Neural progenitor cell (in vitro differentiated cells): ENCODE measurements at regions not wholly inside any gene's neighbourhood (a gene's known extent, or its start where the extent isn't known, plus 50 kb on each side); places are given as distances from the start of the nearest gene placed in this dataset.

Source experiments
- EZH2 ChIP-seq: fragments of 200-600 bp; sonication (generic); IDR thresholded peaks from 2 replicates; pipeline ENCODE4 v1.6.1; 2017; ENCODE audit warnings: antibody characterized with exemption, mild to moderate bottlenecking, moderate library complexity
- EZH2phosphoT487 ChIP-seq: fragments of 200-600 bp; sonication (generic); IDR thresholded peaks from 2 replicates; pipeline ENCODE4 v1.6.1; 2017; ENCODE audit warnings: antibody characterized with exemption
- TF ChIP-seq, protein P1 (sequence below): fragments of 200-600 bp; sonication (generic); IDR thresholded peaks from 2 replicates; pipeline ENCODE4 v1.5.1; 2017; ENCODE audit warnings: antibody characterized with exemption, mild to moderate bottlenecking

- TF ChIP-seq, protein P1, sequence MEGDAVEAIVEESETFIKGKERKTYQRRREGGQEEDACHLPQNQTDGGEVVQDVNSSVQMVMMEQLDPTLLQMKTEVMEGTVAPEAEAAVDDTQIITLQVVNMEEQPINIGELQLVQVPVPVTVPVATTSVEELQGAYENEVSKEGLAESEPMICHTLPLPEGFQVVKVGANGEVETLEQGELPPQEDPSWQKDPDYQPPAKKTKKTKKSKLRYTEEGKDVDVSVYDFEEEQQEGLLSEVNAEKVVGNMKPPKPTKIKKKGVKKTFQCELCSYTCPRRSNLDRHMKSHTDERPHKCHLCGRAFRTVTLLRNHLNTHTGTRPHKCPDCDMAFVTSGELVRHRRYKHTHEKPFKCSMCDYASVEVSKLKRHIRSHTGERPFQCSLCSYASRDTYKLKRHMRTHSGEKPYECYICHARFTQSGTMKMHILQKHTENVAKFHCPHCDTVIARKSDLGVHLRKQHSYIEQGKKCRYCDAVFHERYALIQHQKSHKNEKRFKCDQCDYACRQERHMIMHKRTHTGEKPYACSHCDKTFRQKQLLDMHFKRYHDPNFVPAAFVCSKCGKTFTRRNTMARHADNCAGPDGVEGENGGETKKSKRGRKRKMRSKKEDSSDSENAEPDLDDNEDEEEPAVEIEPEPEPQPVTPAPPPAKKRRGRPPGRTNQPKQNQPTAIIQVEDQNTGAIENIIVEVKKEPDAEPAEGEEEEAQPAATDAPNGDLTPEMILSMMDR: no peak
- no peak for TF ChIP-seq EZH2
- TF ChIP-seq EZH2phosphoT487: no peak
Measured at GRCh38 chr10:16304311-16304710, 132.5 kb upstream of the PTER start.
